HepG2 (cell line): ENCODE measurements at regions not wholly inside any gene's neighbourhood (a gene's known extent, or its start where the extent isn't known, plus 50 kb on each side); places are given as distances from the start of the nearest gene placed in this dataset.

ENCODE experiments used
- ATAC-seq: fragments of 200-7000 bp; cut with Tn5 transposase; 3 replicates; pipeline ENCODE4 v1.9.1; 2020; ENCODE audit warnings: mild to moderate bottlenecking, moderate library complexity
- BruUV-seq: library from RNA; stranded (reverse); fragments of 400-500 nt; replicated peaks from 2 replicates; lab custom pipeline; 2021; lab: Mats Ljungman, UMichigan
- CTCF ChIA-PET: fragments of 300-600 bp; formaldehyde crosslinking; extraction: SDS; loops from one replicate; lab custom pipeline; 2021; ENCODE audit warnings: low total read pairs, inconsistent platforms, low intra/inter-chr PET ratio; lab: Yijun Ruan, JAX
- POLR2A ChIA-PET: fragments of 350-600 bp; sonication (Branson Sonifier 250); formaldehyde crosslinking; loops from one replicate; lab custom pipeline; 2020; ENCODE audit warnings: antibody characterized with exemption, inconsistent platforms; lab: Yijun Ruan, JAX
- DNase-seq: peaks from one replicate; pipeline ENCODE4 v3.0.0-alpha.2; 2015; ENCODE audit warnings: low spot score
- FAIRE-seq: peaks from 3 replicates; lab custom pipeline; 2011; peaks lifted over from hg19 to GRCh38; lab: Jason Lieb, UNC
- H2AFZ ChIP-seq: one replicate; pipeline ENCODE4 v1.6.1; 2011; ENCODE audit warnings: low read length, inconsistent platforms
- H3K27ac ChIP-seq: fragments of 300-600 bp; 3 replicates; pipeline ENCODE4 v1.8.0; 2011; ENCODE audit warnings: mixed run types, mild to moderate bottlenecking, mixed read lengths, low read length, inconsistent platforms; ENCODE audit not compliant: insufficient read depth; ENCODE audit errors: extremely low read length
- H3K27me3 ChIP-seq, 2 experiments: fragments of 200-600 bp in 1 of 2; 2 replicates in 1 of 2; 3 replicates in 1 of 2; pipeline versions ENCODE4 v1.6.0 to v1.8.0; 2011; ENCODE audit warnings: low read length in 2 of 2, mild to moderate bottlenecking in 2 of 2, moderate library complexity in 2 of 2, inconsistent platforms in 1 of 2; ENCODE audit not compliant: insufficient read depth in 2 of 2, control insufficient read depth in 1 of 2
- H3K36me3 ChIP-seq, 2 experiments: fragments of 200-600 bp in 1 of 2; replicated peaks in 1 of 2; 2 replicates in 1 of 2; 3 replicates in 1 of 2; pipeline versions ENCODE4 v1.5.1 to v1.8.0; 2011; ENCODE audit warnings: low read length in 2 of 2, inconsistent platforms in 1 of 2; ENCODE audit not compliant: insufficient read depth in 2 of 2, control insufficient read depth in 1 of 2
- H3K4me1 ChIP-seq: 2 replicates; pipeline ENCODE4 v1.5.1; 2012; ENCODE audit warnings: low read length, inconsistent platforms; ENCODE audit not compliant: insufficient read depth
- H3K4me2 ChIP-seq: 2 replicates; pipeline ENCODE4 v1.6.0; 2011; ENCODE audit warnings: low read depth, low read length, inconsistent platforms
- H3K4me3 ChIP-seq, 3 experiments: fragments of 200-600 bp in 1 of 3; sonication (generic), shearing (Covaris generic) in 1 of 3; replicated peaks in 1 of 3; 2 replicates each; pipeline ENCODE4 v1.5.1; 2011 to 2016; ENCODE audit warnings: low read length in 3 of 3, inconsistent platforms in 2 of 3, low read depth in 2 of 3, mild to moderate bottlenecking in 2 of 3, control low read depth in 1 of 3, mixed read lengths in 1 of 3; ENCODE audit not compliant: insufficient read depth in 1 of 3
- H3K79me2 ChIP-seq: one replicate; pipeline ENCODE4 v1.6.1; 2011; ENCODE audit warnings: low read length, inconsistent platforms; ENCODE audit not compliant: insufficient read depth
- H3K9ac ChIP-seq: 2 replicates; pipeline ENCODE4 v1.6.0; 2011; ENCODE audit warnings: mild to moderate bottlenecking, low read depth, low read length, inconsistent platforms; ENCODE audit not compliant: insufficient read depth
- H3K9me3 ChIP-seq: 2 replicates; pipeline ENCODE4 v1.5.1; 2012; ENCODE audit warnings: mild to moderate bottlenecking, low read length
- H4K20me1 ChIP-seq: 2 replicates; pipeline ENCODE4 v1.6.0; 2011; ENCODE audit warnings: inconsistent platforms, mild to moderate bottlenecking, low read length, moderate library complexity; ENCODE audit not compliant: insufficient read depth
- CREB1 ChIP-seq, 2 experiments: fragments of 450-650 bp in 1 of 2; IDR thresholded peaks; 2 replicates each; pipeline ENCODE4 v1.6.1; 2016 to 2017; ENCODE audit warnings: control low read depth in 1 of 2, mild to moderate bottlenecking in 1 of 2, missing compliant biosample characterization in 1 of 2, missing genetic modification characterization in 1 of 2
- LCORL ChIP-seq, 2 experiments: fragments of 450-650 bp in 1 of 2; sonication (generic) in 1 of 2; formaldehyde crosslinking in 1 of 2; IDR thresholded peaks; 2 replicates each; pipeline versions ENCODE4 v1.5.0 to v1.6.1; 2017 to 2020; ENCODE audit warnings: antibody characterized with exemption in 1 of 2, missing genetic modification reagents in 1 of 2
- MNT ChIP-seq: fragments of 450-650 bp; IDR thresholded peaks from 2 replicates; pipeline ENCODE4 v1.6.1; 2016
- MYPOP ChIP-seq: sonication (generic); formaldehyde crosslinking; IDR thresholded peaks from 2 replicates; pipeline ENCODE4 v1.8.1; 2023; ENCODE audit warnings: mild to moderate bottlenecking, moderate library complexity, missing genetic modification reagents
- NAIF1 ChIP-seq: sonication (generic); formaldehyde crosslinking; IDR thresholded peaks from 2 replicates; pipeline ENCODE4 v1.5.0; 2020; ENCODE audit warnings: mild to moderate bottlenecking, missing genetic modification reagents, borderline replicate concordance
- RBFOX2 ChIP-seq: fragments of 200-400 bp; formaldehyde crosslinking; IDR thresholded peaks from 2 replicates; pipeline ENCODE4 v1.6.1; 2017; ENCODE audit warnings: low read depth, mild to moderate bottlenecking, low read length
- SRSF4 ChIP-seq: fragments of 200-400 bp; formaldehyde crosslinking; IDR thresholded peaks from one replicate; pipeline ENCODE4 v1.6.1; 2018; ENCODE audit warnings: mild to moderate bottlenecking, low read depth, low read length, moderate library complexity; ENCODE audit not compliant: poor library complexity, severe bottlenecking
- TCF7L2 ChIP-seq: IDR thresholded peaks from 2 replicates; pipeline ENCODE4 v1.6.1; 2011; ENCODE audit warnings: mild to moderate bottlenecking, low read depth, low read length, moderate library complexity
- ZNF441 ChIP-seq: sonication (generic); formaldehyde crosslinking; IDR thresholded peaks from 2 replicates; pipeline ENCODE4 v1.7.0; 2021; ENCODE audit warnings: missing genetic modification reagents, borderline replicate concordance
- WGBS: methylation state at CpG from one replicate; pipeline ENCODE4 v1.1.6; 2017; ENCODE audit warnings: low lambda C conversion rate; 5-methylcytosine and 5-hydroxymethylcytosine counted together
- in situ Hi-C: cut with HindIII; loops from 2 replicates; pipeline ENCODE4 v1.10.0; 2017; ENCODE audit warnings: low pct_unique_long_range_greater_than_20kb; ENCODE audit not compliant: extremely low pct_ligation_motif_present
- intact Hi-C: fragments of 100-400 bp; cut with micrococcal nuclease; formaldehyde crosslinking; loops from one replicate; pipeline ENCODE4 v1.10.0; 2022; ENCODE audit not compliant: unreplicated experiment
- TF ChIP-seq, protein P1 (sequence below): sonication (generic); formaldehyde crosslinking; IDR thresholded peaks from 2 replicates; pipeline ENCODE4 v1.4.0; 2020; ENCODE audit warnings: missing genetic modification reagents

DNA sequence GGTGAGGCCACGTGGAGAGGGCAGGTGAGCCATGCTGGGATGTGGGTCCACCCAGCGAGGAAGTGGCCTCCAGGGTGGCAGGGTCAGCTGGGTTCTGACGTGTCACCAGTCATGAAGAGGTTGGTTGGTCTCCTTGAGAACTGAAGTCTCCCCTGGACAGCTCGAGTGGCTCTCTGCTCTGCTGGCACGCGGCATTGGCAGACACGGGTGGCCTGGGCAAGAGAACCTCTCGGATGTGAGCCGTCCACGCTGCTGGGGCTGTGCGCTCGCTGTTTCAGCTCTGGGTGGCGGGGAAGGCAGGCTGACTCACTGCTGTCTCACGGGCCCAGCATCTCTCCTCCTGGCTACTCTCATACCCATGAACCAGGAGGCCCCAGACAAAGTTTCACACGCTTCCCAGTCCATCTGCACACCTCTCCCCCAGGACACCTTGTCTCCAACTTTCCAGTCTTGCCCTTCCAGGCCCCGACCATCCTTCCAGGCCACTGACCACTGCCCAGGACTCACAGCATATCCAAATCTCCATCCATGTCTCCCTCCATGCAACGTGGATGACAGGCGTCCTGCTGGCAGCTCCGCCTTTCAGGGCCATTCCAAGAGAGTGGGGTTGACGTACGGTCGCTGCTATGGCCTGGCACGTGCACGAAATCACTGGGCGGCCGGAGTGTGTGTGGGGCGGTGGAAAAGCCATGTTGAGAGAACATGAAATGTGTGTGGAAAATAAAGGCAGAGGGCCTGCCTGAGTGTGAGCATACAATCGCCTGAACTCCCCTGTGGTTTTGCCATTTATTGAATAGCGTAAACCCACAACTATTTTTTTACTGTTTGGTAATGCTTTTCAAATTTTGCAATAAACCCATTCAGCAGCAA is 145.0 kb upstream of the COL5A1 start:
- Histone ChIP-seq H3K27ac (no peak overlapping the region), H4K20me1 (no peaks in the 10 kb centered on the region; the same call in 1 of the 2 replicates), H3K4me3 (no peak overlapping the region), H3K36me3 (no peaks in the 10 kb centered on the region), H3K4me1 (no peaks in the 10 kb centered on the region), H3K27me3 (peaks cover 10 to 60% of the 10 kb centered on the region in 2 experiments; a peak in 4 of 5 replicates)
- POLR2A ChIA-PET, result no interaction called here
- intact Hi-C loops, result no loop called here
- FAIRE-seq, result no peak
- no peak for TF ChIP-seq SRSF4
- TF ChIP-seq, protein P1, sequence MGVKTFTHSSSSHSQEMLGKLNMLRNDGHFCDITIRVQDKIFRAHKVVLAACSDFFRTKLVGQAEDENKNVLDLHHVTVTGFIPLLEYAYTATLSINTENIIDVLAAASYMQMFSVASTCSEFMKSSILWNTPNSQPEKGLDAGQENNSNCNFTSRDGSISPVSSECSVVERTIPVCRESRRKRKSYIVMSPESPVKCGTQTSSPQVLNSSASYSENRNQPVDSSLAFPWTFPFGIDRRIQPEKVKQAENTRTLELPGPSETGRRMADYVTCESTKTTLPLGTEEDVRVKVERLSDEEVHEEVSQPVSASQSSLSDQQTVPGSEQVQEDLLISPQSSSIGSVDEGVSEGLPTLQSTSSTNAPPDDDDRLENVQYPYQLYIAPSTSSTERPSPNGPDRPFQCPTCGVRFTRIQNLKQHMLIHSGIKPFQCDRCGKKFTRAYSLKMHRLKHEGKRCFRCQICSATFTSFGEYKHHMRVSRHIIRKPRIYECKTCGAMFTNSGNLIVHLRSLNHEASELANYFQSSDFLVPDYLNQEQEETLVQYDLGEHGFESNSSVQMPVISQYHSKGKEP (CRISPR knock-in tag), result no peak
- TF ChIP-seq RBFOX2, result no peak
- no peak for TF ChIP-seq TCF7L2
- TF ChIP-seq CREB1 (IDR thresholded peaks at IDR 0.05), result peak; percentile 33; the same call in 1 of the 2 replicates
- TF ChIP-seq CREB1 (CRISPR knock-in tag; IDR thresholded peaks at IDR 0.05), result no peak
- no peak for TF ChIP-seq ZNF441 (CRISPR knock-in tag)
- TF ChIP-seq NAIF1, result no peak
- TF ChIP-seq MNT, result peak; percentile 59; the same call in 1 of the 2 replicates
- no peak for TF ChIP-seq MYPOP (CRISPR knock-in tag)
- TF ChIP-seq LCORL (IDR thresholded peaks at IDR 0.05), result no peak
- TF ChIP-seq LCORL (CRISPR knock-in tag; IDR thresholded peaks at IDR 0.05), result no peak
- TF ChIP-seq, all 625 proteins: peak for 2
- Histone ChIP-seq H3K4me2 (no peak overlapping the region), H3K9me3 (no peaks in the 10 kb centered on the region), H3K79me2 (no peaks in the 10 kb centered on the region), H2AFZ (no peak overlapping the region), H3K9ac (no peak overlapping the region)
- CTCF ChIA-PET, result no interaction called here
- no peak for DNase-seq
- BruUV-seq, result no TSS peak
- no peak for ATAC-seq
- WGBS, result 20% methylated on average over 15 of the region's 29 CpGs
- in situ Hi-C loops, result no loop called here
